ENCODE measurements at regions not wholly inside any gene's neighbourhood (a gene's known extent, or its start where the extent isn't known, plus 50 kb on each side); places are given as distances from the start of the nearest gene placed in this dataset.

DNA sequence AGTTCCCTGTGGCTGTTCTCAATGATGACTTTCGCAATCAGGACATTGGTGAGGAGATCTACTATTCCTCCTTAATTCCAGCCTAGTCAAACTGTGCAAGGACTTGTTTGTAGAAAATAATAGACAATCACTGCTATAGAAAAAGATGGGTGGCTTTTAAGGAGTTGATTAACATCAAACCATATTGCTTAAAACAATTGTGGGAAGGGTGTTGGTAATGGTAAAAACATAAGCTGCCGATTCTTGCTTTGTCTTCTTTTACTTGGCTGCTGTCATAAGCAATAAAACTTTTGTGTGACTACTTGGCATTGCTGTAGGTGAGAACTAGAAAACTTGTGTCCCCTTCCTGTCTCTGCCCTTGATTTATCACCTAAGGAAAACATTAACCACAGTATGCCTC is 561.2 kb upstream of the SEMA6A start (continued):
- TF ChIP-seq, protein P1, sequence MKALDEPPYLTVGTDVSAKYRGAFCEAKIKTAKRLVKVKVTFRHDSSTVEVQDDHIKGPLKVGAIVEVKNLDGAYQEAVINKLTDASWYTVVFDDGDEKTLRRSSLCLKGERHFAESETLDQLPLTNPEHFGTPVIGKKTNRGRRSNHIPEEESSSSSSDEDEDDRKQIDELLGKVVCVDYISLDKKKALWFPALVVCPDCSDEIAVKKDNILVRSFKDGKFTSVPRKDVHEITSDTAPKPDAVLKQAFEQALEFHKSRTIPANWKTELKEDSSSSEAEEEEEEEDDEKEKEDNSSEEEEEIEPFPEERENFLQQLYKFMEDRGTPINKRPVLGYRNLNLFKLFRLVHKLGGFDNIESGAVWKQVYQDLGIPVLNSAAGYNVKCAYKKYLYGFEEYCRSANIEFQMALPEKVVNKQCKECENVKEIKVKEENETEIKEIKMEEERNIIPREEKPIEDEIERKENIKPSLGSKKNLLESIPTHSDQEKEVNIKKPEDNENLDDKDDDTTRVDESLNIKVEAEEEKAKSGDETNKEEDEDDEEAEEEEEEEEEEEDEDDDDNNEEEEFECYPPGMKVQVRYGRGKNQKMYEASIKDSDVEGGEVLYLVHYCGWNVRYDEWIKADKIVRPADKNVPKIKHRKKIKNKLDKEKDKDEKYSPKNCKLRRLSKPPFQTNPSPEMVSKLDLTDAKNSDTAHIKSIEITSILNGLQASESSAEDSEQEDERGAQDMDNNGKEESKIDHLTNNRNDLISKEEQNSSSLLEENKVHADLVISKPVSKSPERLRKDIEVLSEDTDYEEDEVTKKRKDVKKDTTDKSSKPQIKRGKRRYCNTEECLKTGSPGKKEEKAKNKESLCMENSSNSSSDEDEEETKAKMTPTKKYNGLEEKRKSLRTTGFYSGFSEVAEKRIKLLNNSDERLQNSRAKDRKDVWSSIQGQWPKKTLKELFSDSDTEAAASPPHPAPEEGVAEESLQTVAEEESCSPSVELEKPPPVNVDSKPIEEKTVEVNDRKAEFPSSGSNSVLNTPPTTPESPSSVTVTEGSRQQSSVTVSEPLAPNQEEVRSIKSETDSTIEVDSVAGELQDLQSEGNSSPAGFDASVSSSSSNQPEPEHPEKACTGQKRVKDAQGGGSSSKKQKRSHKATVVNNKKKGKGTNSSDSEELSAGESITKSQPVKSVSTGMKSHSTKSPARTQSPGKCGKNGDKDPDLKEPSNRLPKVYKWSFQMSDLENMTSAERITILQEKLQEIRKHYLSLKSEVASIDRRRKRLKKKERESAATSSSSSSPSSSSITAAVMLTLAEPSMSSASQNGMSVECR (CRISPR knock-in tag; IDR thresholded peaks at IDR 0.05; ENCODE audit: borderline replicate concordance), result no peak
- TF ChIP-seq PRRX2 (CRISPR knock-in tag; IDR thresholded peaks at IDR 0.05) (no peak), ZNF219 (CRISPR knock-in tag; IDR thresholded peaks at IDR 0.05; ENCODE audit: borderline replicate concordance) (no peak), FOXJ3 (CRISPR knock-in tag; IDR thresholded peaks at IDR 0.05; ENCODE audit: borderline replicate concordance) (no peak)
- TF ChIP-seq, protein P2, sequence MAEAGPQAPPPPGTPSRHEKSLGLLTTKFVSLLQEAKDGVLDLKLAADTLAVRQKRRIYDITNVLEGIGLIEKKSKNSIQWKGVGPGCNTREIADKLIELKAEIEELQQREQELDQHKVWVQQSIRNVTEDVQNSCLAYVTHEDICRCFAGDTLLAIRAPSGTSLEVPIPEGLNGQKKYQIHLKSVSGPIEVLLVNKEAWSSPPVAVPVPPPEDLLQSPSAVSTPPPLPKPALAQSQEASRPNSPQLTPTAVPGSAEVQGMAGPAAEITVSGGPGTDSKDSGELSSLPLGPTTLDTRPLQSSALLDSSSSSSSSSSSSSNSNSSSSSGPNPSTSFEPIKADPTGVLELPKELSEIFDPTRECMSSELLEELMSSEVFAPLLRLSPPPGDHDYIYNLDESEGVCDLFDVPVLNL (CRISPR knock-in tag; IDR thresholded peaks at IDR 0.05; ENCODE audit: borderline replicate concordance, low read depth), result no peak
- TF ChIP-seq, protein P3, sequence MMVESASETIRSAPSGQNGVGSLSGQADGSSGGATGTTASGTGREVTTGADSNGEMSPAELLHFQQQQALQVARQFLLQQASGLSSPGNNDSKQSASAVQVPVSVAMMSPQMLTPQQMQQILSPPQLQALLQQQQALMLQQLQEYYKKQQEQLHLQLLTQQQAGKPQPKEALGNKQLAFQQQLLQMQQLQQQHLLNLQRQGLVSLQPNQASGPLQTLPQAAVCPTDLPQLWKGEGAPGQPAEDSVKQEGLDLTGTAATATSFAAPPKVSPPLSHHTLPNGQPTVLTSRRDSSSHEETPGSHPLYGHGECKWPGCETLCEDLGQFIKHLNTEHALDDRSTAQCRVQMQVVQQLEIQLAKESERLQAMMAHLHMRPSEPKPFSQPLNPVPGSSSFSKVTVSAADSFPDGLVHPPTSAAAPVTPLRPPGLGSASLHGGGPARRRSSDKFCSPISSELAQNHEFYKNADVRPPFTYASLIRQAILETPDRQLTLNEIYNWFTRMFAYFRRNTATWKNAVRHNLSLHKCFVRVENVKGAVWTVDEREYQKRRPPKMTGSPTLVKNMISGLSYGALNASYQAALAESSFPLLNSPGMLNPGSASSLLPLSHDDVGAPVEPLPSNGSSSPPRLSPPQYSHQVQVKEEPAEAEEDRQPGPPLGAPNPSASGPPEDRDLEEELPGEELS (CRISPR knock-in tag; IDR thresholded peaks at IDR 0.05), result no peak
- TF ChIP-seq, protein P4, sequence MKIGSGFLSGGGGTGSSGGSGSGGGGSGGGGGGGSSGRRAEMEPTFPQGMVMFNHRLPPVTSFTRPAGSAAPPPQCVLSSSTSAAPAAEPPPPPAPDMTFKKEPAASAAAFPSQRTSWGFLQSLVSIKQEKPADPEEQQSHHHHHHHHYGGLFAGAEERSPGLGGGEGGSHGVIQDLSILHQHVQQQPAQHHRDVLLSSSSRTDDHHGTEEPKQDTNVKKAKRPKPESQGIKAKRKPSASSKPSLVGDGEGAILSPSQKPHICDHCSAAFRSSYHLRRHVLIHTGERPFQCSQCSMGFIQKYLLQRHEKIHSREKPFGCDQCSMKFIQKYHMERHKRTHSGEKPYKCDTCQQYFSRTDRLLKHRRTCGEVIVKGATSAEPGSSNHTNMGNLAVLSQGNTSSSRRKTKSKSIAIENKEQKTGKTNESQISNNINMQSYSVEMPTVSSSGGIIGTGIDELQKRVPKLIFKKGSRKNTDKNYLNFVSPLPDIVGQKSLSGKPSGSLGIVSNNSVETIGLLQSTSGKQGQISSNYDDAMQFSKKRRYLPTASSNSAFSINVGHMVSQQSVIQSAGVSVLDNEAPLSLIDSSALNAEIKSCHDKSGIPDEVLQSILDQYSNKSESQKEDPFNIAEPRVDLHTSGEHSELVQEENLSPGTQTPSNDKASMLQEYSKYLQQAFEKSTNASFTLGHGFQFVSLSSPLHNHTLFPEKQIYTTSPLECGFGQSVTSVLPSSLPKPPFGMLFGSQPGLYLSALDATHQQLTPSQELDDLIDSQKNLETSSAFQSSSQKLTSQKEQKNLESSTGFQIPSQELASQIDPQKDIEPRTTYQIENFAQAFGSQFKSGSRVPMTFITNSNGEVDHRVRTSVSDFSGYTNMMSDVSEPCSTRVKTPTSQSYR (CRISPR knock-in tag; IDR thresholded peaks at IDR 0.05), result no peak

DNA sequence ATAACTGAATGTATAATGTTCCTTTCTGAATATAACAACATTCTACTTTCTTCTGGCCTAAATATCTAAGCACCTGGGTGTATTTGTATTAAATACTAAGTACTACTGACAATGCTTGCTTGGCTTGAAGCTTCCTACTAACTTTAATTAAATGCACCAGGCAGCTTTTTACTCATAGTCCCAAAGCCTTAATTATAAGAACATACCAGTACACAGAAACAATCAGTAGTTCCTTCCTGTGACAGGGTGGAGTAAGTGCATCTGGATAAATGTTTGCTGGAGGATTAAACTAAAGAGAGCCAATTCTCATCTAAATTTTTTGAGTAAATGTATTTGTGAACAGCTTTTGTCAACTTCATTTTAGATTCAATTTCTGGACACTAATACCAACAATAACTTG is 558.6 kb upstream of the SEMA6A start:
- TF ChIP-seq, protein P3 (CRISPR knock-in tag; IDR thresholded peaks at IDR 0.05), result no peak
- no peak for TF ChIP-seq NR3C1 (CRISPR knock-in tag; conservative IDR thresholded peaks at IDR 0.05; ENCODE audit: low read depth)
- no peak for TF ChIP-seq HMGA2 (CRISPR knock-in tag; IDR thresholded peaks at IDR 0.05)
- TF ChIP-seq, protein P5, sequence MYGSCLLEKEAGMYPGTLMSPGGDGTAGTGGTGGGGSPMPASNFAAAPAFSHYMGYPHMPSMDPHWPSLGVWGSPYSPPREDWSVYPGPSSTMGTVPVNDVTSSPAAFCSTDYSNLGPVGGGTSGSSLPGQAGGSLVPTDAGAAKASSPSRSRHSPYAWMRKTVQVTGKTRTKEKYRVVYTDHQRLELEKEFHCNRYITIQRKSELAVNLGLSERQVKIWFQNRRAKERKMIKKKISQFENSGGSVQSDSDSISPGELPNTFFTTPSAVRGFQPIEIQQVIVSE (CRISPR knock-in tag; IDR thresholded peaks at IDR 0.05; ENCODE audit: borderline replicate concordance), result no peak
- TF ChIP-seq, protein P6, sequence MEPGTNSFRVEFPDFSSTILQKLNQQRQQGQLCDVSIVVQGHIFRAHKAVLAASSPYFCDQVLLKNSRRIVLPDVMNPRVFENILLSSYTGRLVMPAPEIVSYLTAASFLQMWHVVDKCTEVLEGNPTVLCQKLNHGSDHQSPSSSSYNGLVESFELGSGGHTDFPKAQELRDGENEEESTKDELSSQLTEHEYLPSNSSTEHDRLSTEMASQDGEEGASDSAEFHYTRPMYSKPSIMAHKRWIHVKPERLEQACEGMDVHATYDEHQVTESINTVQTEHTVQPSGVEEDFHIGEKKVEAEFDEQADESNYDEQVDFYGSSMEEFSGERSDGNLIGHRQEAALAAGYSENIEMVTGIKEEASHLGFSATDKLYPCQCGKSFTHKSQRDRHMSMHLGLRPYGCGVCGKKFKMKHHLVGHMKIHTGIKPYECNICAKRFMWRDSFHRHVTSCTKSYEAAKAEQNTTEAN (CRISPR knock-in tag; IDR thresholded peaks at IDR 0.05), result no peak
- TF ChIP-seq ZNF396 (CRISPR knock-in tag; IDR thresholded peaks at IDR 0.05; ENCODE audit: borderline replicate concordance), result no peak
- TF ChIP-seq, protein P7, sequence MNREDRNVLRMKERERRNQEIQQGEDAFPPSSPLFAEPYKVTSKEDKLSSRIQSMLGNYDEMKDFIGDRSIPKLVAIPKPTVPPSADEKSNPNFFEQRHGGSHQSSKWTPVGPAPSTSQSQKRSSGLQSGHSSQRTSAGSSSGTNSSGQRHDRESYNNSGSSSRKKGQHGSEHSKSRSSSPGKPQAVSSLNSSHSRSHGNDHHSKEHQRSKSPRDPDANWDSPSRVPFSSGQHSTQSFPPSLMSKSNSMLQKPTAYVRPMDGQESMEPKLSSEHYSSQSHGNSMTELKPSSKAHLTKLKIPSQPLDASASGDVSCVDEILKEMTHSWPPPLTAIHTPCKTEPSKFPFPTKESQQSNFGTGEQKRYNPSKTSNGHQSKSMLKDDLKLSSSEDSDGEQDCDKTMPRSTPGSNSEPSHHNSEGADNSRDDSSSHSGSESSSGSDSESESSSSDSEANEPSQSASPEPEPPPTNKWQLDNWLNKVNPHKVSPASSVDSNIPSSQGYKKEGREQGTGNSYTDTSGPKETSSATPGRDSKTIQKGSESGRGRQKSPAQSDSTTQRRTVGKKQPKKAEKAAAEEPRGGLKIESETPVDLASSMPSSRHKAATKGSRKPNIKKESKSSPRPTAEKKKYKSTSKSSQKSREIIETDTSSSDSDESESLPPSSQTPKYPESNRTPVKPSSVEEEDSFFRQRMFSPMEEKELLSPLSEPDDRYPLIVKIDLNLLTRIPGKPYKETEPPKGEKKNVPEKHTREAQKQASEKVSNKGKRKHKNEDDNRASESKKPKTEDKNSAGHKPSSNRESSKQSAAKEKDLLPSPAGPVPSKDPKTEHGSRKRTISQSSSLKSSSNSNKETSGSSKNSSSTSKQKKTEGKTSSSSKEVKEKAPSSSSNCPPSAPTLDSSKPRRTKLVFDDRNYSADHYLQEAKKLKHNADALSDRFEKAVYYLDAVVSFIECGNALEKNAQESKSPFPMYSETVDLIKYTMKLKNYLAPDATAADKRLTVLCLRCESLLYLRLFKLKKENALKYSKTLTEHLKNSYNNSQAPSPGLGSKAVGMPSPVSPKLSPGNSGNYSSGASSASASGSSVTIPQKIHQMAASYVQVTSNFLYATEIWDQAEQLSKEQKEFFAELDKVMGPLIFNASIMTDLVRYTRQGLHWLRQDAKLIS (CRISPR knock-in tag; IDR thresholded peaks at IDR 0.05; ENCODE audit: borderline replicate concordance), result no peak
- TF ChIP-seq, protein P8, sequence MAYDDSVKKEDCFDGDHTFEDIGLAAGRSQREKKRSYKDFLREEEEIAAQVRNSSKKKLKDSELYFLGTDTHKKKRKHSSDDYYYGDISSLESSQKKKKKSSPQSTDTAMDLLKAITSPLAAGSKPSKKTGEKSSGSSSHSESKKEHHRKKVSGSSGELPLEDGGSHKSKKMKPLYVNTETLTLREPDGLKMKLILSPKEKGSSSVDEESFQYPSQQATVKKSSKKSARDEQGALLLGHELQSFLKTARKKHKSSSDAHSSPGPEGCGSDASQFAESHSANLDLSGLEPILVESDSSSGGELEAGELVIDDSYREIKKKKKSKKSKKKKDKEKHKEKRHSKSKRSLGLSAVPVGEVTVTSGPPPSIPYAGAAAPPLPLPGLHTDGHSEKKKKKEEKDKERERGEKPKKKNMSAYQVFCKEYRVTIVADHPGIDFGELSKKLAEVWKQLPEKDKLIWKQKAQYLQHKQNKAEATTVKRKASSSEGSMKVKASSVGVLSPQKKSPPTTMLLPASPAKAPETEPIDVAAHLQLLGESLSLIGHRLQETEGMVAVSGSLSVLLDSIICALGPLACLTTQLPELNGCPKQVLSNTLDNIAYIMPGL (CRISPR knock-in tag; IDR thresholded peaks at IDR 0.05), result no peak
- no peak overlapping the region for H3K27ac Mint-ChIP-seq
- H3K9me3 Mint-ChIP-seq, result no peaks in the 10 kb centered on the region
- ChIA-PET POLR2A (no interaction called here), CTCF (no interaction called here)
- ATAC-seq, result no peak
- H3K27me3 Mint-ChIP-seq (ENCODE audit: low read depth), result no peaks in the 10 kb centered on the region
- H3K36me3 Mint-ChIP-seq, result 0 out of 2 replicates have a peak, but pooled peaks cover 2% of the 10 kb centered on the region
- peaks cover 13% of the 10 kb centered on the region; the same call in 1 of the 2 replicates for H3K4me1 Mint-ChIP-seq
- no peak overlapping the region for H3K4me3 Mint-ChIP-seq
- DNase-seq (ENCODE audit: low spot score), result no peak
